ENCODE measurements at regions not wholly inside any gene's neighbourhood (a gene's known extent, or its start where the extent isn't known, plus 50 kb on each side); places are given as distances from the start of the nearest gene placed in this dataset.

- no peak for TF ChIP-seq CTCF (IDR thresholded peaks at IDR 0.05)
- TF ChIP-seq POLR2A (IDR thresholded peaks at IDR 0.05): no peak
These were observed 446.0 kb upstream of the SPHKAP start for GRCh38 chr2:228627510-228627909.

Data from right lobe of liver (tissue), 4 donors.